HEK293 (cell line): ENCODE measurements at regions not wholly inside any gene's neighbourhood (a gene's known extent, or its start where the extent isn't known, plus 50 kb on each side); places are given as distances from the start of the nearest gene placed in this dataset.

Experiments
- CTCF ChIA-PET: fragments of 350-600 bp; formaldehyde crosslinking; extraction: SDS; loops from one replicate; lab custom pipeline; 2021; ENCODE audit warnings: antibody characterized with exemption; lab: Yijun Ruan, JAX
- POLR2A ChIA-PET: fragments of 300-600 bp; formaldehyde crosslinking; extraction: SDS; loops from one replicate; lab custom pipeline; 2020; ENCODE audit warnings: antibody characterized with exemption, inconsistent platforms; lab: Yijun Ruan, JAX
- H3K27ac ChIP-seq: fragments of 200-500 bp; sonication (Bioruptor generic); 2 replicates; pipeline ENCODE4 v1.5.1; 2014; ENCODE audit warnings: low read depth, low read length, control low read depth, inconsistent platforms; ENCODE audit errors: extremely low read depth
- H3K36me3 ChIP-seq, 2 experiments: fragments of 200-500 bp in 1 of 2; sonication (Bioruptor generic) in 1 of 2; 1 replicate in 1 of 2; 2 replicates in 1 of 2; pipeline ENCODE4 v1.5.1; 2014 to 2017; ENCODE audit warnings: inconsistent platforms in 2 of 2, low read length in 2 of 2; ENCODE audit not compliant: control insufficient read depth in 2 of 2, insufficient read depth in 1 of 2
- H3K4me1 ChIP-seq: fragments of 200-500 bp; sonication (Bioruptor generic); 2 replicates; pipeline ENCODE4 v1.5.1; 2014; ENCODE audit warnings: mild to moderate bottlenecking, low read length, inconsistent platforms; ENCODE audit not compliant: control insufficient read depth, insufficient read depth
- H3K4me3 ChIP-seq: 2 replicates; pipeline ENCODE4 v1.5.1; 2011; ENCODE audit warnings: low read depth, mild to moderate bottlenecking, control low read depth, low read length, moderate library complexity
- H3K9me3 ChIP-seq: fragments of 200-500 bp; sonication (Bioruptor generic); 2 replicates; pipeline ENCODE4 v1.5.1; 2014; ENCODE audit warnings: low read depth, low read length, inconsistent platforms; ENCODE audit not compliant: control insufficient read depth, insufficient read depth
- AEBP2 ChIP-seq: fragments of 450-650 bp; formaldehyde crosslinking; IDR thresholded peaks from 2 replicates; pipeline ENCODE4 v1.5.1; 2016; ENCODE audit warnings: missing biosample characterization, missing genetic modification characterization, borderline replicate concordance
- GLIS2 ChIP-seq: fragments of 450-650 bp; formaldehyde crosslinking; IDR thresholded peaks from 2 replicates; pipeline ENCODE4 v1.5.1; 2016; ENCODE audit warnings: missing biosample characterization, missing genetic modification characterization
- KLF16 ChIP-seq: fragments of 450-650 bp; formaldehyde crosslinking; IDR thresholded peaks from 2 replicates; pipeline ENCODE4 v1.5.1; 2017; ENCODE audit warnings: missing biosample characterization, missing genetic modification characterization
- PBX3 ChIP-seq: sonication (generic); formaldehyde crosslinking; IDR thresholded peaks from 2 replicates; pipeline ENCODE4 v1.8.1; 2022; ENCODE audit warnings: mild to moderate bottlenecking, moderate library complexity, missing genetic modification reagents
- PRDM6 ChIP-seq: fragments of 450-650 bp; formaldehyde crosslinking; IDR thresholded peaks from 2 replicates; pipeline ENCODE4 v1.5.1; 2017; ENCODE audit warnings: missing biosample characterization, missing genetic modification characterization
- SP2 ChIP-seq: fragments of 450-650 bp; formaldehyde crosslinking; IDR thresholded peaks from 2 replicates; pipeline ENCODE4 v1.5.1; 2016; ENCODE audit warnings: missing biosample characterization, missing genetic modification characterization
- SP7 ChIP-seq: fragments of 450-650 bp; formaldehyde crosslinking; IDR thresholded peaks from 2 replicates; pipeline ENCODE4 v1.5.1; 2016; ENCODE audit warnings: missing biosample characterization, missing genetic modification characterization
- WT1 ChIP-seq: fragments of 450-650 bp; formaldehyde crosslinking; IDR thresholded peaks from 2 replicates; pipeline ENCODE4 v1.5.1; 2016; ENCODE audit warnings: missing biosample characterization, missing genetic modification characterization
- ZFP3 ChIP-seq: fragments of 450-650 bp; formaldehyde crosslinking; IDR thresholded peaks from 2 replicates; pipeline ENCODE4 v1.5.1; 2016; ENCODE audit warnings: low read depth, missing biosample characterization, missing genetic modification characterization
- ZFP37 ChIP-seq: fragments of 450-650 bp; formaldehyde crosslinking; IDR thresholded peaks from 2 replicates; pipeline ENCODE4 v1.5.1; 2016; ENCODE audit warnings: missing biosample characterization, missing genetic modification characterization
- ZNF10 ChIP-seq: fragments of 450-650 bp; formaldehyde crosslinking; IDR thresholded peaks from 2 replicates; pipeline ENCODE4 v1.5.1; 2017; ENCODE audit warnings: missing biosample characterization, missing genetic modification characterization
- ZNF24 ChIP-seq: fragments of 450-650 bp; formaldehyde crosslinking; IDR thresholded peaks from 2 replicates; pipeline ENCODE4 v1.5.1; 2016; ENCODE audit warnings: missing biosample characterization, missing genetic modification characterization
- ZNF292 ChIP-seq: fragments of 450-650 bp; formaldehyde crosslinking; IDR thresholded peaks from 2 replicates; pipeline ENCODE4 v1.5.1; 2016; ENCODE audit warnings: low read depth, missing biosample characterization, missing genetic modification characterization, borderline replicate concordance
- ZNF302 ChIP-seq: fragments of 450-650 bp; formaldehyde crosslinking; IDR thresholded peaks from 2 replicates; pipeline ENCODE4 v1.5.1; 2016; ENCODE audit warnings: missing biosample characterization, missing genetic modification characterization, low read depth
- ZNF311 ChIP-seq: fragments of 450-650 bp; formaldehyde crosslinking; IDR thresholded peaks from 2 replicates; pipeline ENCODE4 v1.5.1; 2017; ENCODE audit warnings: missing biosample characterization, missing genetic modification characterization, borderline replicate concordance
- ZNF354C ChIP-seq: fragments of 450-650 bp; formaldehyde crosslinking; IDR thresholded peaks from 2 replicates; pipeline ENCODE4 v1.5.1; 2016; ENCODE audit warnings: missing biosample characterization, missing genetic modification characterization, low read depth, borderline replicate concordance
- ZNF501 ChIP-seq: fragments of 450-650 bp; formaldehyde crosslinking; IDR thresholded peaks from 2 replicates; pipeline ENCODE4 v1.5.1; 2016; ENCODE audit warnings: missing biosample characterization, missing genetic modification characterization
- ZNF596 ChIP-seq: fragments of 450-650 bp; IDR thresholded peaks from 2 replicates; pipeline ENCODE4 v1.5.0; 2018; ENCODE audit warnings: missing biosample characterization, mild to moderate bottlenecking, missing genetic modification characterization, moderate library complexity
- ZNF629 ChIP-seq: fragments of 450-650 bp; formaldehyde crosslinking; IDR thresholded peaks from 2 replicates; pipeline ENCODE4 v1.5.1; 2017; ENCODE audit warnings: missing biosample characterization, missing genetic modification characterization
- ZNF639 ChIP-seq: fragments of 450-650 bp; formaldehyde crosslinking; IDR thresholded peaks from 2 replicates; pipeline ENCODE4 v1.5.1; 2016; ENCODE audit warnings: missing biosample characterization, missing genetic modification characterization
- ZNF654 ChIP-seq: fragments of 450-650 bp; formaldehyde crosslinking; IDR thresholded peaks from 2 replicates; pipeline ENCODE4 v1.5.1; 2016; ENCODE audit warnings: low read depth, missing biosample characterization, missing genetic modification characterization
- ZNF707 ChIP-seq: fragments of 450-650 bp; formaldehyde crosslinking; IDR thresholded peaks from 2 replicates; pipeline ENCODE4 v1.5.1; 2016; ENCODE audit warnings: missing biosample characterization, missing genetic modification characterization
- ZNF76 ChIP-seq: fragments of 450-650 bp; formaldehyde crosslinking; IDR thresholded peaks from 2 replicates; pipeline ENCODE4; 2016; ENCODE audit warnings: low read depth, missing biosample characterization, missing genetic modification characterization, borderline replicate concordance
- ZNF785 ChIP-seq: fragments of 450-650 bp; formaldehyde crosslinking; IDR thresholded peaks from 2 replicates; pipeline ENCODE4 v1.5.1; 2016; ENCODE audit warnings: missing biosample characterization, missing genetic modification characterization
- ZSCAN16 ChIP-seq: fragments of 450-650 bp; formaldehyde crosslinking; IDR thresholded peaks from 2 replicates; pipeline ENCODE4 v1.5.1; 2016; ENCODE audit warnings: missing biosample characterization, missing genetic modification characterization
- ZSCAN18 ChIP-seq: fragments of 450-650 bp; formaldehyde crosslinking; IDR thresholded peaks from 2 replicates; pipeline ENCODE4 v1.5.1; 2016; ENCODE audit warnings: missing biosample characterization, missing genetic modification characterization

- TF ChIP-seq ZNF501 (tag by site-specific recombination) (no peak), ZNF10 (tag by site-specific recombination) (no peak), ZFP37 (tag by site-specific recombination) (no peak), KLF16 (tag by site-specific recombination) (no peak)
- TF ChIP-seq, all 188 proteins: peak for 0
These were observed 225.3 kb upstream of the ZMIZ1 start (continued) for GRCh38 chr10:78843495-78843894.

- Histone ChIP-seq H3K4me1 (no peaks in the 10 kb centered on the region), H3K36me3 (no peaks in the 10 kb centered on the region), H3K9me3 (no peaks in the 10 kb centered on the region), H3K27ac (no peak overlapping the region), H3K4me3 (no peak overlapping the region)
- ChIA-PET POLR2A (no interaction called here), CTCF (interaction anchor here (1.5 kb wide), 1 partner anchor 9 kb away, joined by 4 read pairs; no protein-coding TSS in a partner anchor)
- no peak for TF ChIP-seq SP7
- TF ChIP-seq ZNF292 (tag by site-specific recombination) = no peak
- TF ChIP-seq PRDM6 (tag by site-specific recombination) = no peak
- TF ChIP-seq ZNF629 (tag by site-specific recombination) = no peak
- no peak for TF ChIP-seq AEBP2
- TF ChIP-seq ZSCAN16 = no peak
- no peak for TF ChIP-seq ZNF785 (tag by site-specific recombination)
- no peak for TF ChIP-seq GLIS2 (tag by site-specific recombination)
- TF ChIP-seq SP2 = no peak
- TF ChIP-seq WT1 (tag by site-specific recombination) = no peak
- TF ChIP-seq ZNF654 (tag by site-specific recombination) = no peak
- no peak for TF ChIP-seq ZNF707 (tag by site-specific recombination)
- TF ChIP-seq ZNF354C (tag by site-specific recombination) = no peak
- TF ChIP-seq ZNF311 (tag by site-specific recombination) = no peak
- no peak for TF ChIP-seq ZNF24 (tag by site-specific recombination)
These were observed 223.7 kb upstream of the ZMIZ1 start for GRCh38 chr10:78844960-78845607.

GRCh38 chr10:78846071-78846470 lies 222.7 kb upstream of the ZMIZ1 start:
- no peaks in the 10 kb centered on the region for H3K4me1 ChIP-seq
- no peaks in the 10 kb centered on the region for H3K36me3 ChIP-seq
- ChIA-PET POLR2A (no interaction called here), CTCF (interaction anchor here (1.5 kb wide), 1 partner anchor 8 kb away, joined by 4 read pairs; no protein-coding TSS in a partner anchor)
- H3K9me3 ChIP-seq = no peaks in the 10 kb centered on the region
- no peak overlapping the region for H3K4me3 ChIP-seq
- H3K27ac ChIP-seq = no peak overlapping the region
- no peak for TF ChIP-seq AEBP2
- no peak for TF ChIP-seq ZFP3 (tag by site-specific recombination)
- TF ChIP-seq ZNF292 (tag by site-specific recombination) = no peak
- TF ChIP-seq ZNF302 = no peak
- TF ChIP-seq ZNF76 (tag by site-specific recombination) = no peak
- no peak for TF ChIP-seq ZNF596 (tag by site-specific recombination)
- TF ChIP-seq ZNF639 (tag by site-specific recombination) = no peak
- TF ChIP-seq PBX3 = no peak
- no peak for TF ChIP-seq ZSCAN18
